ENCODE measurements at regions not wholly inside any gene's neighbourhood (a gene's known extent, or its start where the extent isn't known, plus 50 kb on each side); places are given as distances from the start of the nearest gene placed in this dataset.

DNA sequence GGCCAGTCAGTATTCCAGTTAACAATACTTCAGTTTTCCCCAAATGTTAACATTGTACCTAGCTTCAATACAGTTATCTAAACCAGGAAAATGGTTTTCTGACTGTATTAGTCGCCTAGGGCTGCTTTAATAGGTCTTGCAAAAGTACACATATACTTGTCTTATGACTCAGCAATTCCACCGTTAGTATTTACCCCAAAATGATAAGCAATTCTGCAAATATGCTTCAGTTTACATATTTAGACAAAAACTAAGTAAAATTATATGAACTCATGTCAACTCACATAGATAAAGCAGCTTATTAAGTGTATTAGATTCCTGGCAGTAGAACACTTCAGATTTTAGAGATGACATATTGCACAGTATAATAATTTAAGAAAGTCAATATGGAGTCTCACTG is 363.3 kb downstream of the ARL4A start:
- TF ChIP-seq EZH2phosphoT487 (IDR thresholded peaks at IDR 0.05; ENCODE audit: insufficient read depth, low read depth) (no peak), EZH2 (IDR thresholded peaks at IDR 0.05; ENCODE audit: insufficient read depth, poor library complexity, severe bottlenecking) (no peak)

Data from GM23248 (cell line).